Neuronal stem cell (in vitro differentiated cells): ENCODE measurements at regions not wholly inside any gene's neighbourhood (a gene's known extent, or its start where the extent isn't known, plus 50 kb on each side); places are given as distances from the start of the nearest gene placed in this dataset.

Experiments
- DNase-seq: peaks from one replicate; pipeline ENCODE4 v3.0.0-alpha.2; 2013; ENCODE audit warnings: low spot score
- H2AFZ ChIP-seq: one replicate; pipeline ENCODE4 v1.6.1; 2013; ENCODE audit warnings: mild to moderate bottlenecking, low read length, inconsistent platforms
- H2AK5ac ChIP-seq: 2 replicates; pipeline ENCODE4 v1.6.1; 2013; ENCODE audit warnings: low read depth, mild to moderate bottlenecking, inconsistent platforms, low read length, moderate library complexity, mixed read lengths
- H2BK120ac ChIP-seq: 2 replicates; pipeline ENCODE4 v1.6.1; 2013; ENCODE audit warnings: low read depth, mild to moderate bottlenecking, inconsistent platforms, low read length, moderate library complexity, mixed read lengths
- H2BK12ac ChIP-seq: one replicate; pipeline ENCODE4 v1.6.1; 2013; ENCODE audit warnings: low read length, inconsistent platforms
- H2BK15ac ChIP-seq: 2 replicates; pipeline ENCODE4 v1.6.1; 2013; ENCODE audit warnings: mild to moderate bottlenecking, low read length, inconsistent platforms, mixed read lengths
- H2BK5ac ChIP-seq: one replicate; pipeline ENCODE4 v1.6.1; 2013; ENCODE audit warnings: inconsistent platforms, mild to moderate bottlenecking, low read length, moderate library complexity
- H3K14ac ChIP-seq: one replicate; pipeline ENCODE4 v1.6.1; 2013; ENCODE audit warnings: low read length, inconsistent platforms
- H3K18ac ChIP-seq: 2 replicates; pipeline ENCODE4 v1.6.1; 2013; ENCODE audit warnings: low read length, inconsistent platforms
- H3K23ac ChIP-seq: 2 replicates; pipeline ENCODE4 v1.6.1; 2013; ENCODE audit warnings: low read depth, mild to moderate bottlenecking, mixed read lengths, low read length, inconsistent platforms; ENCODE audit not compliant: poor library complexity
- H3K27ac ChIP-seq: replicated peaks from 3 replicates; pipeline ENCODE4 v1.5.1; 2013; ENCODE audit warnings: low read length, inconsistent platforms
- H3K27me3 ChIP-seq, 3 experiments: 2 replicates each; pipeline ENCODE4 v1.6.1; 2013; ENCODE audit warnings: low read length in 3 of 3, mild to moderate bottlenecking in 2 of 3, inconsistent platforms in 1 of 3, low read depth in 1 of 3, mixed read lengths in 1 of 3, moderate library complexity in 1 of 3; ENCODE audit not compliant: control insufficient read depth in 3 of 3, insufficient read depth in 3 of 3
- H3K36me3 ChIP-seq, 2 donors: replicated peaks in 1 of 2; 2 replicates each; pipeline ENCODE4 v1.6.1; 2013; ENCODE audit warnings: low read length in 2 of 2; ENCODE audit not compliant: control insufficient read depth in 2 of 2, insufficient read depth in 2 of 2
- H3K4ac ChIP-seq: 2 replicates; pipeline ENCODE4 v1.6.1; 2013; ENCODE audit warnings: inconsistent platforms, mild to moderate bottlenecking, low read length, moderate library complexity
- H3K4me1 ChIP-seq, 2 donors: 1 replicate in 1 of 2; 2 replicates in 1 of 2; pipeline ENCODE4 v1.6.1; 2013; ENCODE audit warnings: low read length in 2 of 2, low read depth in 1 of 2; ENCODE audit not compliant: control insufficient read depth in 2 of 2, insufficient read depth in 1 of 2
- H3K4me2 ChIP-seq: one replicate; pipeline ENCODE4 v1.6.1; 2013; ENCODE audit warnings: mild to moderate bottlenecking, low read length, inconsistent platforms; ENCODE audit not compliant: insufficient read depth, poor library complexity, severe bottlenecking
- H3K4me3 ChIP-seq, 2 donors: 2 replicates each; pipeline ENCODE4 v1.5.1; 2013; ENCODE audit warnings: low read length in 2 of 2, mild to moderate bottlenecking in 2 of 2, inconsistent platforms in 1 of 2, moderate library complexity in 1 of 2
- H3K79me1 ChIP-seq: one replicate; pipeline ENCODE4 v1.6.1; 2013; ENCODE audit warnings: low read depth, mild to moderate bottlenecking, inconsistent platforms, low read length, moderate library complexity
- H3K9ac ChIP-seq: one replicate; pipeline ENCODE4 v1.6.1; 2013; ENCODE audit warnings: mild to moderate bottlenecking, low read depth, low read length, inconsistent platforms; ENCODE audit not compliant: poor library complexity
- H3K9me3 ChIP-seq, 2 donors: replicated peaks in 1 of 2; 2 replicates each; pipeline versions ENCODE3 to v1.6.1; 2013; ENCODE audit warnings: low read length in 2 of 2, mild to moderate bottlenecking in 2 of 2, inconsistent platforms in 1 of 2, low read depth in 1 of 2, mixed read lengths in 1 of 2, moderate library complexity in 1 of 2; ENCODE audit not compliant: control insufficient read depth in 2 of 2, insufficient read depth in 1 of 2
- H4K8ac ChIP-seq: one replicate; pipeline ENCODE4 v1.6.1; 2013; ENCODE audit warnings: low read depth, mild to moderate bottlenecking, inconsistent platforms, low read length, moderate library complexity
- H4K91ac ChIP-seq: one replicate; pipeline ENCODE4 v1.6.1; 2013; ENCODE audit warnings: low read length, low read depth, mild to moderate bottlenecking, inconsistent platforms; ENCODE audit not compliant: poor library complexity
- WGBS, 2 donors: extraction: QIAGEN DNeasy Blood & Tissue Kit; methylation state at CpG; one replicate each; pipeline ENCODE4 v1.1.7; 2013; ENCODE audit warnings: missing lambda C conversion rate in 2 of 2, mixed read lengths in 1 of 2; ENCODE audit not compliant: insufficient read length in 2 of 2, insufficient replicate concordance in 1 of 2; ENCODE audit errors: extremely low coverage in 2 of 2; 5-methylcytosine and 5-hydroxymethylcytosine counted together

DNA sequence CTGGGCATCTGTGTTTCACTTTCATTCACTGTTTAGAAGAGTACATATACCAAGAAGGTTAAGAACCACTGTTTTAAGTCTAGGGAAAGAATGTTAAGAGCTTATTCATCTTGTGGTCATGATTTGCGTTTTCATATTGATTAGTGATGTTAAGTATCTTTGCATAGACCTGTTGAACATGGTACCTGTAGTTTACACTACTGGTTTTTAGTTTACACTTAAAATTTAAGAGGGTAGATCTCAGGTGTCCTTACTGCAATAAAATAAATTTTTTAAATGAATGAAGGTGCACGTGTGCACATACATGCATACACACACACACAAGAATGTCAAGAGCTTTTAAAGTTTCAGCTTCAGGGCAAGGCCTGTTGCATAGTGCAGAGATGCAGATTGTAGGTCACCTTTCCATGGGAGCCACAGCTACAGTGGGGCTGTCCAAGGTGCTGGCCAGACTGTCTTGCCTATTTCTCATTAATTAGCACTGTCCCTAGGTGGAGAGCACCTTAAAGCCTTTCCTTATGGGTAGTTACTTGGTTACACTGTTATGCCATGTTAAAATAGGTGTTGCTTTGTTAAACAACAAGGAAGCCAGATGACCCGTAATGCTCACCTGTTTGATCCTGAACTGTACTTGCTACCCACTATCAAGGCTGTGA is 543.0 kb upstream of the DAB1 start:
- no CpG with 5 or more reads among the region's 3 CpGs for WGBS, 2 donors
- H4K8ac ChIP-seq: no peak overlapping the region
- H2AK5ac ChIP-seq: no peak overlapping the region
- H3K9me3 ChIP-seq: no peaks in the 10 kb centered on the region
- H3K18ac ChIP-seq: no peak overlapping the region
- no peak overlapping the region for H3K4me2 ChIP-seq
- no peak overlapping the region for H3K23ac ChIP-seq
- DNase-seq: peak; percentile 15
- H3K4me3 ChIP-seq: no peak overlapping the region
- H3K27ac ChIP-seq: no peak overlapping the region
- H2BK120ac ChIP-seq: no peak overlapping the region
- no peak overlapping the region for H3K4ac ChIP-seq
- no peaks in the 10 kb centered on the region for H3K27me3 ChIP-seq
- H3K14ac ChIP-seq: no peak overlapping the region
- H2AFZ ChIP-seq: no peak overlapping the region
- H2BK5ac ChIP-seq: no peak overlapping the region
- H3K9ac ChIP-seq: no peak overlapping the region
- H2BK15ac ChIP-seq: no peak overlapping the region
- H3K79me1 ChIP-seq: no peaks in the 10 kb centered on the region
- no peak overlapping the region for H2BK12ac ChIP-seq
- H3K4me1 ChIP-seq: no peaks in the 10 kb centered on the region
- no peak overlapping the region for H4K91ac ChIP-seq
- H3K36me3 ChIP-seq: no peaks in the 10 kb centered on the region

- H3K36me3 ChIP-seq: no peaks in the 10 kb centered on the region
- H2BK120ac ChIP-seq: no peak overlapping the region
- H3K27me3 ChIP-seq: no peaks in the 10 kb centered on the region
- no CpG with 5 or more reads among the region's 5 CpGs for WGBS, 2 donors
- no peak overlapping the region for H4K8ac ChIP-seq
- H3K4me3 ChIP-seq: no peak overlapping the region
- H3K4me1 ChIP-seq: no peaks in the 10 kb centered on the region
- no peak overlapping the region for H3K18ac ChIP-seq
- no peak overlapping the region for H3K9ac ChIP-seq
- no peak overlapping the region for H2BK15ac ChIP-seq
- no peak overlapping the region for H3K27ac ChIP-seq
- no peaks in the 10 kb centered on the region for H3K9me3 ChIP-seq
- no peak overlapping the region for H3K14ac ChIP-seq
- no peak overlapping the region for H2AFZ ChIP-seq
- no peak for DNase-seq
- no peak overlapping the region for H3K4ac ChIP-seq
- no peak overlapping the region for H3K4me2 ChIP-seq
- H2AK5ac ChIP-seq: no peak overlapping the region
- H4K91ac ChIP-seq: no peak overlapping the region
- H2BK5ac ChIP-seq: no peak overlapping the region
- H3K79me1 ChIP-seq: no peaks in the 10 kb centered on the region
- no peak overlapping the region for H2BK12ac ChIP-seq
- no peak overlapping the region for H3K23ac ChIP-seq
Observed at GRCh38 chr1:57966340-57966739, 542.5 kb upstream of the DAB1 start.

DNA sequence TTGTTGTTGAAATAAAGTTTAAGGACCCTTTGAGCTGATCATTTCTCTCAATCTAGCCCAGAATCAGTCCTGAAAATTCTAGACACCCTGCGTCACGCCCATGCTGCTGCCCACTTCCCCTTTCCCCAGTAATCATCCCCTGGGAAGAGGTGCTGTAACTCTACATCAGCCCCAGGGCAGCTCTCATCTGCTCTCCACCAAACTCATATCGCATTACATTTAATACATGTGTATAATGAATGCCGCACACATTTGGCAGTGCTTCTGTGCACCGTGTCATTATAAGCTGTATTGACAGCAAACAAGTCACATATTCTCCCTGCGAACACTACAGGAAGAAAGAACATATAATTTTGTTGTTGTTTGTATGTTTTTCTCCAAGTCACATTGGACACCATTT is 539.7 kb upstream of the DAB1 start:
- Histone ChIP-seq H2AFZ (no peak overlapping the region), H2BK120ac (no peak overlapping the region), H3K27ac (no peak overlapping the region), H2AK5ac (no peak overlapping the region), H3K23ac (no peak overlapping the region), H3K9ac (no peak overlapping the region), H3K14ac (no peak overlapping the region), H3K9me3 (no peaks in the 10 kb centered on the region), H3K4me1 (no peaks in the 10 kb centered on the region), H3K4me2 (no peak overlapping the region), H3K79me1 (no peaks in the 10 kb centered on the region), H4K91ac (no peak overlapping the region), H2BK5ac (no peak overlapping the region), H4K8ac (no peak overlapping the region), H3K4ac (no peak overlapping the region), H3K18ac (no peak overlapping the region), H3K4me3 (no peak overlapping the region), H2BK15ac (no peak overlapping the region), H2BK12ac (no peak overlapping the region), H3K36me3 (no peaks in the 10 kb centered on the region), H3K27me3 (no peaks in the 10 kb centered on the region)
- WGBS, 2 donors: no CpG with 5 or more reads among the region's 6 CpGs
- DNase-seq: no peak

DNA sequence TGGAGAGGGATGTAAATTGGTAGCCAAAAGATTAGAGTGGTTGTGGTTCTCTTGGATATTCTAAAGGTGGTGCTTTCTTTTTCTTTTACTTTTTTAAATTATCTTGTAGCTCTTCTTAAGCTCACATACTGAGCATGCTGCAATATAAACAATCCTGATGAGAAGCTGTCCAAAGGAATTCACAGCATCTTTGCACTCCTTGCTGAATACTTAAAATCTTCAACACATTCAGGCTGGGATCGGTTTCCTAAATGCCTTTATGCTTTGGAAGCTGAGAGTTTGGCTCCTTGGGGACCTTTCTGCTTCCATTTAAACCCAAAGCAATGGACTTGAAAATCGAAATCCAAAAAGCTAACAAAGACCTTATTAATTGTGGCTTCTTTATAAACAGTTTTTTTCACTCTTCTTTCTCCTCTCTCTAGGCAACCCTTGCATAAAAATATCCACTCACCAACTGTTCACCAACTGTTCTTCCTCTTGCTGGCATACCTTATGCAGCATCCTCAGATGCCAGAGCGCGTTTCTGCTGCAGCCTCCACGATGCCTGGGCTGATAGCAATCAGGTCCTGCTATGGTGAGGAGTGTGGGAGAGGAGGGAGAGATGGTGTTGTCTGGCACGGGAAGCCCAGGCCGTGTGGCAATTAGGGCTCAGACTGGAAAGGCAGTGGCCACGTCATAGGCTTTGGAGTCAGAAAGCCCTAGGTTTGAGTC is 535.8 kb upstream of the DAB1 start:
- H3K9ac ChIP-seq: no peak overlapping the region
- H2AFZ ChIP-seq: no peak overlapping the region
- no peak overlapping the region for H2BK15ac ChIP-seq
- H2BK5ac ChIP-seq: no peak overlapping the region
- H3K9me3 ChIP-seq: no peaks in the 10 kb centered on the region
- no peak overlapping the region for H3K4me3 ChIP-seq
- no peak overlapping the region for H4K91ac ChIP-seq
- H3K23ac ChIP-seq: no peak overlapping the region
- H3K4me2 ChIP-seq: no peak overlapping the region
- no peak overlapping the region for H3K18ac ChIP-seq
- no peak overlapping the region for H4K8ac ChIP-seq
- H3K4ac ChIP-seq: no peak overlapping the region
- H2BK120ac ChIP-seq: no peak overlapping the region
- H3K14ac ChIP-seq: no peak overlapping the region
- no peak overlapping the region for H3K27ac ChIP-seq
- H2AK5ac ChIP-seq: no peak overlapping the region
- H3K36me3 ChIP-seq: no peaks in the 10 kb centered on the region
- no peaks in the 10 kb centered on the region for H3K27me3 ChIP-seq
- peaks cover 0 to 2% of the 10 kb centered on the region in 2 donors for H3K4me1 ChIP-seq
- DNase-seq: no peak
- no CpG with 5 or more reads among the region's 8 CpGs for WGBS, 2 donors
- H2BK12ac ChIP-seq: no peak overlapping the region
- H3K79me1 ChIP-seq: no peaks in the 10 kb centered on the region
